ENCODE measurements at regions not wholly inside any gene's neighbourhood (a gene's known extent, or its start where the extent isn't known, plus 50 kb on each side); places are given as distances from the start of the nearest gene placed in this dataset.

GRCh38 chr15:29540479-29540878 is 270.9 kb upstream of the NSMCE3 start:
- no CpG with 5 or more reads among the region's 5 CpGs for WGBS (ENCODE audit: extremely low coverage, insufficient read length, low lambda C conversion rate)
- Histone ChIP-seq H2BK120ac (ENCODE audit: low read depth, low read length, poor library complexity, severe bottlenecking) (no peak overlapping the region), H3K4me1 (ENCODE audit: insufficient read depth, low read length) (no peaks in the 10 kb centered on the region; the same call in 1 of the 2 replicates), H4K20me1 (ENCODE audit: control insufficient read depth, insufficient read depth, insufficient read length) (no peaks in the 10 kb centered on the region), H3K79me2 (ENCODE audit: insufficient read depth, low read length) (no peaks in the 10 kb centered on the region; the same call in 1 of the 2 replicates), H3K27me3 (ENCODE audit: insufficient read depth, low read length) (no peaks in the 10 kb centered on the region), H2BK15ac (ENCODE audit: low read depth, low read length) (no peak overlapping the region), H3K18ac (ENCODE audit: insufficient read length, low read depth, low read length) (no peak overlapping the region), H2BK12ac (ENCODE audit: insufficient read length, low read depth, low read length) (no peak overlapping the region), H3T11ph (ENCODE audit: low read length) (no peak overlapping the region), H3K79me1 (ENCODE audit: insufficient read depth, low read depth, low read length, poor library complexity, severe bottlenecking) (no peaks in the 10 kb centered on the region), H4K5ac (ENCODE audit: insufficient read length, low read depth, low read length) (no peak overlapping the region), H3K9me3 (ENCODE audit: control insufficient read depth, low read depth, low read length) (no peaks in the 10 kb centered on the region), H3K14ac (ENCODE audit: insufficient read depth, low read length) (no peak overlapping the region), H3K4ac (ENCODE audit: low read depth, low read length) (no peak overlapping the region), H4K8ac (replicated peaks; ENCODE audit: insufficient read length, low read depth, low read length) (no peak overlapping the region), H3K9ac (ENCODE audit: extremely low read depth, insufficient read length, low read length) (no peak overlapping the region), H3K4me2 (ENCODE audit: insufficient read depth, insufficient read length, low read length) (no peak overlapping the region), H4K91ac (ENCODE audit: insufficient read length, low read depth, low read length) (no peak overlapping the region), H3K27ac (ENCODE audit: insufficient read length, low read depth, low read length) (no peak overlapping the region), H2BK5ac (ENCODE audit: insufficient read length, low read length) (no peak overlapping the region), H3K23me2 (ENCODE audit: insufficient read length, low read depth, low read length, poor library complexity, severe bottlenecking) (no peaks in the 10 kb centered on the region), H3K23ac (ENCODE audit: insufficient read length, low read depth, low read length) (no peak overlapping the region), H2AK5ac (ENCODE audit: insufficient read length, low read length) (no peak overlapping the region), H2BK20ac (ENCODE audit: low read depth, low read length, poor library complexity, severe bottlenecking) (no peak overlapping the region), H2AFZ (ENCODE audit: low read length) (no peak overlapping the region), H3K56ac (ENCODE audit: insufficient read length, low read depth, low read length) (no peak overlapping the region)
- no peak for DNase-seq
- Mint-ChIP-seq H3K4me1 (peaks cover 19 to 25% of the 10 kb centered on the region in 2 experiments), H3K27me3 (ENCODE audit: low read depth) (no peaks in the 10 kb centered on the region; the same call in 1 of the 2 replicates), H3K36me3 (ENCODE audit: insufficient read depth in 1 of 3, low read depth in 3 of 3) (no peaks in the 10 kb centered on the region; a peak in 1 of 7 replicates), H3K4me3 (no peak overlapping the region), H3K27ac (no peak overlapping the region), H3K9me3 (no peaks in the 10 kb centered on the region)
- TF ChIP-seq, protein P1, sequence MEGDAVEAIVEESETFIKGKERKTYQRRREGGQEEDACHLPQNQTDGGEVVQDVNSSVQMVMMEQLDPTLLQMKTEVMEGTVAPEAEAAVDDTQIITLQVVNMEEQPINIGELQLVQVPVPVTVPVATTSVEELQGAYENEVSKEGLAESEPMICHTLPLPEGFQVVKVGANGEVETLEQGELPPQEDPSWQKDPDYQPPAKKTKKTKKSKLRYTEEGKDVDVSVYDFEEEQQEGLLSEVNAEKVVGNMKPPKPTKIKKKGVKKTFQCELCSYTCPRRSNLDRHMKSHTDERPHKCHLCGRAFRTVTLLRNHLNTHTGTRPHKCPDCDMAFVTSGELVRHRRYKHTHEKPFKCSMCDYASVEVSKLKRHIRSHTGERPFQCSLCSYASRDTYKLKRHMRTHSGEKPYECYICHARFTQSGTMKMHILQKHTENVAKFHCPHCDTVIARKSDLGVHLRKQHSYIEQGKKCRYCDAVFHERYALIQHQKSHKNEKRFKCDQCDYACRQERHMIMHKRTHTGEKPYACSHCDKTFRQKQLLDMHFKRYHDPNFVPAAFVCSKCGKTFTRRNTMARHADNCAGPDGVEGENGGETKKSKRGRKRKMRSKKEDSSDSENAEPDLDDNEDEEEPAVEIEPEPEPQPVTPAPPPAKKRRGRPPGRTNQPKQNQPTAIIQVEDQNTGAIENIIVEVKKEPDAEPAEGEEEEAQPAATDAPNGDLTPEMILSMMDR (conservative IDR thresholded peaks at IDR 0.05): 0 out of 3 replicates have a peak, but pooled peaks have one; percentile 11

All from H9 (cell line).